ENCODE measurements at regions not wholly inside any gene's neighbourhood (a gene's known extent, or its start where the extent isn't known, plus 50 kb on each side); places are given as distances from the start of the nearest gene placed in this dataset.

DNA sequence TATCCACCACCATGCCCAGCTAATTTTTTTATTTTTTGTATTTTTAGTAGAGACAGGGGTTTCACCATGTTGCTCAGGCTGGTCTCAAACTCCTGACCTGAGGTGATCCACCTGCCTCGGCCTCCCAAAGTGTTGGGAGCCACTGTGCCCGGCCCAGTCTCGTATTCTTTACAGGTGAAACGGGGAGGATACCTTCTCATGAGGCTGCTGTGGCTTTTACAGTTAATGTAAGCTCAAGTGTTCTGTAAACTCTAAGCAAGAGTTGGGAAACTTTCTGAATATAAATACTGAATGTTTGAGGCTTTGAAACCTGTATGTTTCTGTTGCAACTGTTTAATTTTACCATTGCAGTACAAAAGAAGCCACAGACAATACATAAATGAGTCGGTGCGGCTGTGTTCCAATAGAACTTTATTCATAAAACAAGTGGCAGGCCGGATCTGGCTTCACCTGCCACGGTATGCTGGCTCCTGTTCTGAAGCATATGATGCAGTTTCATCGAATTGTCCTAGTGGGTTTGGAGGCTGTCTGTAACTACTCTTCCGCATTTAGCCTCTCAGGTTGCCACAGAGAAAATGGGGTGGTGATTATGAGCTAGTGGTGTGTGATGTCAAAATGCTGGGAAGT lies 192.5 kb upstream of the ZFP64 start:
- TF ChIP-seq, protein P1, sequence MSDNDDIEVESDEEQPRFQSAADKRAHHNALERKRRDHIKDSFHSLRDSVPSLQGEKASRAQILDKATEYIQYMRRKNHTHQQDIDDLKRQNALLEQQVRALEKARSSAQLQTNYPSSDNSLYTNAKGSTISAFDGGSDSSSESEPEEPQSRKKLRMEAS (IDR thresholded peaks at IDR 0.05), result no peak
- TF ChIP-seq YY1 (IDR thresholded peaks at IDR 0.05; ENCODE audit: extremely low read depth, insufficient replicate concordance, low read depth, low read length), result no peak
- TF ChIP-seq POLR2A (IDR thresholded peaks at IDR 0.05; ENCODE audit: borderline replicate concordance, extremely low read depth, insufficient read depth, insufficient read length), result no peak
- TF ChIP-seq, protein P2, sequence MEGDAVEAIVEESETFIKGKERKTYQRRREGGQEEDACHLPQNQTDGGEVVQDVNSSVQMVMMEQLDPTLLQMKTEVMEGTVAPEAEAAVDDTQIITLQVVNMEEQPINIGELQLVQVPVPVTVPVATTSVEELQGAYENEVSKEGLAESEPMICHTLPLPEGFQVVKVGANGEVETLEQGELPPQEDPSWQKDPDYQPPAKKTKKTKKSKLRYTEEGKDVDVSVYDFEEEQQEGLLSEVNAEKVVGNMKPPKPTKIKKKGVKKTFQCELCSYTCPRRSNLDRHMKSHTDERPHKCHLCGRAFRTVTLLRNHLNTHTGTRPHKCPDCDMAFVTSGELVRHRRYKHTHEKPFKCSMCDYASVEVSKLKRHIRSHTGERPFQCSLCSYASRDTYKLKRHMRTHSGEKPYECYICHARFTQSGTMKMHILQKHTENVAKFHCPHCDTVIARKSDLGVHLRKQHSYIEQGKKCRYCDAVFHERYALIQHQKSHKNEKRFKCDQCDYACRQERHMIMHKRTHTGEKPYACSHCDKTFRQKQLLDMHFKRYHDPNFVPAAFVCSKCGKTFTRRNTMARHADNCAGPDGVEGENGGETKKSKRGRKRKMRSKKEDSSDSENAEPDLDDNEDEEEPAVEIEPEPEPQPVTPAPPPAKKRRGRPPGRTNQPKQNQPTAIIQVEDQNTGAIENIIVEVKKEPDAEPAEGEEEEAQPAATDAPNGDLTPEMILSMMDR (IDR thresholded peaks at IDR 0.05 in 2 of 3, conservative IDR thresholded peaks at IDR 0.05 in 1 of 3; ENCODE audit: borderline replicate concordance in 1 of 3, insufficient read depth in 1 of 3, low read depth in 2 of 3, low read length in 2 of 3), result no peak
- TF ChIP-seq, protein P3, sequence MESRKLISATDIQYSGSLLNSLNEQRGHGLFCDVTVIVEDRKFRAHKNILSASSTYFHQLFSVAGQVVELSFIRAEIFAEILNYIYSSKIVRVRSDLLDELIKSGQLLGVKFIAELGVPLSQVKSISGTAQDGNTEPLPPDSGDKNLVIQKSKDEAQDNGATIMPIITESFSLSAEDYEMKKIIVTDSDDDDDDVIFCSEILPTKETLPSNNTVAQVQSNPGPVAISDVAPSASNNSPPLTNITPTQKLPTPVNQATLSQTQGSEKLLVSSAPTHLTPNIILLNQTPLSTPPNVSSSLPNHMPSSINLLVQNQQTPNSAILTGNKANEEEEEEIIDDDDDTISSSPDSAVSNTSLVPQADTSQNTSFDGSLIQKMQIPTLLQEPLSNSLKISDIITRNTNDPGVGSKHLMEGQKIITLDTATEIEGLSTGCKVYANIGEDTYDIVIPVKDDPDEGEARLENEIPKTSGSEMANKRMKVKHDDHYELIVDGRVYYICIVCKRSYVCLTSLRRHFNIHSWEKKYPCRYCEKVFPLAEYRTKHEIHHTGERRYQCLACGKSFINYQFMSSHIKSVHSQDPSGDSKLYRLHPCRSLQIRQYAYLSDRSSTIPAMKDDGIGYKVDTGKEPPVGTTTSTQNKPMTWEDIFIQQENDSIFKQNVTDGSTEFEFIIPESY (IDR thresholded peaks at IDR 0.05; ENCODE audit: extremely low read depth, insufficient replicate concordance, low read length), result no peak
- no peak for TF ChIP-seq CEBPB (IDR thresholded peaks at IDR 0.05; ENCODE audit: low read depth)

All from HCT116 (cell line).